Activated CD4-positive, alpha-beta T cell treated with anti-CD3 and anti-CD28 coated beads, Interleukin-2, amount 10 ng/mL, durations not matched to agents 24 days and 14 days (primary cell): ENCODE measurements at regions not wholly inside any gene's neighbourhood (a gene's known extent, or its start where the extent isn't known, plus 50 kb on each side); places are given as distances from the start of the nearest gene placed in this dataset.
"Not testable (repeated sequence)": the region's sequence is repeated elsewhere in the genome, so short reads cannot be mapped to it uniquely, and the experiment has no call there.

Experiments used
- DNase-seq: peaks from one replicate; pipeline ENCODE4 v3.0.0; 2022
- H3K27ac Mint-ChIP-seq: one replicate; pipeline ENCODE4 v1.8.0; 2022; ENCODE audit warnings: mild to moderate bottlenecking, mixed read lengths
- H3K27me3 Mint-ChIP-seq: one replicate; pipeline ENCODE4 v1.8.0; 2022; ENCODE audit warnings: mixed read lengths
- H3K36me3 Mint-ChIP-seq: one replicate; pipeline ENCODE4 v1.8.0; 2022; ENCODE audit warnings: low read depth, mild to moderate bottlenecking, mixed read lengths
- H3K4me1 Mint-ChIP-seq: one replicate; pipeline ENCODE4 v1.8.0; 2021; ENCODE audit warnings: mixed read lengths
- H3K4me3 Mint-ChIP-seq: one replicate; pipeline ENCODE4 v1.8.0; 2022; ENCODE audit warnings: mild to moderate bottlenecking, moderate library complexity, mixed read lengths
- H3K9me3 Mint-ChIP-seq: one replicate; pipeline ENCODE4 v1.8.0; 2021; ENCODE audit warnings: mixed read lengths
- intact Hi-C: fragments of 100-400 bp; cut with micrococcal nuclease; formaldehyde crosslinking; loops from one replicate; pipeline ENCODE4 v1.15.1; 2023

- no peaks in the 10 kb centered on the region for H3K27me3 Mint-ChIP-seq
- intact Hi-C loops: no loop called here
- no peak for DNase-seq
- no peak overlapping the region for H3K27ac Mint-ChIP-seq
- no peak overlapping the region for H3K4me3 Mint-ChIP-seq
- H3K9me3 Mint-ChIP-seq: no peaks in the 10 kb centered on the region
- no peaks in the 10 kb centered on the region for H3K36me3 Mint-ChIP-seq
- H3K4me1 Mint-ChIP-seq: no peaks in the 10 kb centered on the region
Measured at GRCh38 chr9:75532233-75533050, 358.0 kb upstream of the PCSK5 start.

GRCh38 chr9:75539523-75539922, 350.9 kb upstream of the PCSK5 start:
- no peak overlapping the region for H3K4me3 Mint-ChIP-seq
- H3K4me1 Mint-ChIP-seq: no peaks in the 10 kb centered on the region
- DNase-seq: no peak
- intact Hi-C loops: no loop called here
- no peaks in the 10 kb centered on the region for H3K9me3 Mint-ChIP-seq
- no peak overlapping the region for H3K27ac Mint-ChIP-seq
- H3K36me3 Mint-ChIP-seq: no peaks in the 10 kb centered on the region
- H3K27me3 Mint-ChIP-seq: no peaks in the 10 kb centered on the region

- H3K4me1 Mint-ChIP-seq: no peaks in the 10 kb centered on the region
- intact Hi-C loops: no loop called here
- H3K9me3 Mint-ChIP-seq: no peaks in the 10 kb centered on the region
- no peaks in the 10 kb centered on the region for H3K36me3 Mint-ChIP-seq
- no peak overlapping the region for H3K4me3 Mint-ChIP-seq
- DNase-seq: no peak
- no peak overlapping the region for H3K27ac Mint-ChIP-seq
- H3K27me3 Mint-ChIP-seq: no peaks in the 10 kb centered on the region
Measured at GRCh38 chr9:75540185-75540584, 350.3 kb upstream of the PCSK5 start.

GRCh38 chr9:75541734-75542133, 348.7 kb upstream of the PCSK5 start:
- H3K27ac Mint-ChIP-seq: no peak overlapping the region
- H3K4me1 Mint-ChIP-seq: no peaks in the 10 kb centered on the region
- no peaks in the 10 kb centered on the region for H3K27me3 Mint-ChIP-seq
- no peak for DNase-seq
- H3K9me3 Mint-ChIP-seq: no peaks in the 10 kb centered on the region
- no peak overlapping the region for H3K4me3 Mint-ChIP-seq
- no peaks in the 10 kb centered on the region for H3K36me3 Mint-ChIP-seq
- intact Hi-C loops: no loop called here

GRCh38 chr9:75544815-75545214, 345.7 kb upstream of the PCSK5 start:
- intact Hi-C loops: no loop called here
- Mint-ChIP-seq H3K27me3 (no peaks in the 10 kb centered on the region), H3K4me1 (no peaks in the 10 kb centered on the region), H3K36me3 (no peaks in the 10 kb centered on the region), H3K27ac (no peak overlapping the region), H3K4me3 (no peak overlapping the region), H3K9me3 (no peaks in the 10 kb centered on the region)
- DNase-seq: no peak

- Mint-ChIP-seq H3K36me3 (no peaks in the 10 kb centered on the region), H3K27me3 (no peaks in the 10 kb centered on the region), H3K4me1 (no peaks in the 10 kb centered on the region), H3K27ac (no peak overlapping the region), H3K9me3 (no peaks in the 10 kb centered on the region), H3K4me3 (no peak overlapping the region)
- DNase-seq: no peak
- intact Hi-C loops: no loop called here
Measured at GRCh38 chr9:75545287-75545686, 345.2 kb upstream of the PCSK5 start.

GRCh38 chr9:75548871-75549270, 341.6 kb upstream of the PCSK5 start:
- no peaks in the 10 kb centered on the region for H3K27me3 Mint-ChIP-seq
- no peaks in the 10 kb centered on the region for H3K9me3 Mint-ChIP-seq
- no peak for DNase-seq
- intact Hi-C loops: no loop called here
- no peak overlapping the region for H3K27ac Mint-ChIP-seq
- H3K4me3 Mint-ChIP-seq: no peak overlapping the region
- no peaks in the 10 kb centered on the region for H3K4me1 Mint-ChIP-seq
- no peaks in the 10 kb centered on the region for H3K36me3 Mint-ChIP-seq

- intact Hi-C loops: no loop called here
- Mint-ChIP-seq H3K27me3 (no peaks in the 10 kb centered on the region), H3K4me3 (no peak overlapping the region), H3K4me1 (no peaks in the 10 kb centered on the region), H3K36me3 (no peaks in the 10 kb centered on the region), H3K27ac (no peak overlapping the region), H3K9me3 (no peaks in the 10 kb centered on the region)
- DNase-seq: no peak
Measured at GRCh38 chr9:75551861-75552260, 338.6 kb upstream of the PCSK5 start.

GRCh38 chr9:75552941-75553340, 337.5 kb upstream of the PCSK5 start:
- intact Hi-C loops: no loop called here
- no peaks in the 10 kb centered on the region for H3K4me1 Mint-ChIP-seq
- no peak for DNase-seq
- no peaks in the 10 kb centered on the region for H3K27me3 Mint-ChIP-seq
- H3K9me3 Mint-ChIP-seq: no peaks in the 10 kb centered on the region
- H3K27ac Mint-ChIP-seq: no peak overlapping the region
- no peaks in the 10 kb centered on the region for H3K36me3 Mint-ChIP-seq
- H3K4me3 Mint-ChIP-seq: no peak overlapping the region

GRCh38 chr9:75566813-75567212, 323.7 kb upstream of the PCSK5 start:
- H3K27me3 Mint-ChIP-seq: not testable (repeated sequence)

GRCh38 chr9:75570538-75570937, 319.9 kb upstream of the PCSK5 start:
- intact Hi-C loops: no loop called here
- no peak overlapping the region for H3K4me3 Mint-ChIP-seq
- no peaks in the 10 kb centered on the region for H3K9me3 Mint-ChIP-seq
- no peaks in the 10 kb centered on the region for H3K36me3 Mint-ChIP-seq
- H3K4me1 Mint-ChIP-seq: no peaks in the 10 kb centered on the region
- no peak for DNase-seq
- no peaks in the 10 kb centered on the region for H3K27me3 Mint-ChIP-seq
- no peak overlapping the region for H3K27ac Mint-ChIP-seq

More at GRCh38 chr9:75566813-75567212, 323.7 kb upstream of the PCSK5 start:
- H3K27ac Mint-ChIP-seq, H3K36me3 Mint-ChIP-seq, intact Hi-C loops, DNase-seq, H3K4me1 Mint-ChIP-seq, H3K9me3 Mint-ChIP-seq, H3K4me3 Mint-ChIP-seq: not testable (repeated sequence)

- H3K4me1 Mint-ChIP-seq: no peaks in the 10 kb centered on the region
- intact Hi-C loops: no loop called here
- H3K4me3 Mint-ChIP-seq: no peak overlapping the region
Measured at GRCh38 chr9:75574569-75574968, 315.9 kb upstream of the PCSK5 start.

GRCh38 chr9:75582870-75583269, 307.6 kb upstream of the PCSK5 start:
- no peaks in the 10 kb centered on the region for H3K4me1 Mint-ChIP-seq
- H3K4me3 Mint-ChIP-seq: no peak overlapping the region
- no peaks in the 10 kb centered on the region for H3K9me3 Mint-ChIP-seq
- intact Hi-C loops: no loop called here
- H3K27me3 Mint-ChIP-seq: no peaks in the 10 kb centered on the region
- DNase-seq: no peak
- no peaks in the 10 kb centered on the region for H3K36me3 Mint-ChIP-seq
- H3K27ac Mint-ChIP-seq: no peak overlapping the region

More at GRCh38 chr9:75574569-75574968, 315.9 kb upstream of the PCSK5 start:
- no peaks in the 10 kb centered on the region for H3K9me3 Mint-ChIP-seq
- no peaks in the 10 kb centered on the region for H3K27me3 Mint-ChIP-seq
- H3K27ac Mint-ChIP-seq: no peak overlapping the region
- no peak for DNase-seq
- H3K36me3 Mint-ChIP-seq: no peaks in the 10 kb centered on the region

GRCh38 chr9:75588808-75589207, 301.7 kb upstream of the PCSK5 start:
- Mint-ChIP-seq H3K27ac (no peak overlapping the region), H3K27me3 (no peaks in the 10 kb centered on the region), H3K4me3 (no peak overlapping the region), H3K9me3 (no peaks in the 10 kb centered on the region), H3K36me3 (no peaks in the 10 kb centered on the region), H3K4me1 (no peaks in the 10 kb centered on the region)
- intact Hi-C loops: no loop called here
- DNase-seq: no peak

- DNase-seq: no peak
Measured at GRCh38 chr9:75589497-75589896, 301.0 kb upstream of the PCSK5 start.

More at GRCh38 chr9:75589497-75589896, 301.0 kb upstream of the PCSK5 start:
- no peaks in the 10 kb centered on the region for H3K27me3 Mint-ChIP-seq
- H3K4me1 Mint-ChIP-seq: no peaks in the 10 kb centered on the region
- no peaks in the 10 kb centered on the region for H3K9me3 Mint-ChIP-seq
- no peaks in the 10 kb centered on the region for H3K36me3 Mint-ChIP-seq
- no peak overlapping the region for H3K27ac Mint-ChIP-seq
- no peak overlapping the region for H3K4me3 Mint-ChIP-seq
- intact Hi-C loops: no loop called here
